Ascending aorta (tissue), 2 donors: ENCODE measurements at regions not wholly inside any gene's neighbourhood (a gene's known extent, or its start where the extent isn't known, plus 50 kb on each side); places are given as distances from the start of the nearest gene placed in this dataset.
A peak's percentile ranks its signal among the peaks of the same experiment; 100 is the strongest.
"Not testable (repeated sequence)": the region's sequence is repeated elsewhere in the genome, so short reads cannot be mapped to it uniquely, and the experiment has no call there.

ENCODE experiments used
- DNase-seq, 2 donors: peaks; one replicate each; pipeline ENCODE4 v3.0.0-alpha.2; 2019; ENCODE audit warnings: low spot score in 2 of 2
- H3K27ac ChIP-seq, 2 donors: fragments of 200-600 bp; sonication (generic); one replicate each; pipeline ENCODE4 v1.5.1; 2016 to 2017; ENCODE audit warnings: mild to moderate bottlenecking in 1 of 2
- H3K27me3 ChIP-seq: fragments of 200-600 bp; sonication (generic); one replicate; pipeline ENCODE4 v1.5.1; 2017
- H3K36me3 ChIP-seq, 2 donors: fragments of 200-600 bp; sonication (generic); one replicate each; pipeline ENCODE4 v1.5.1; 2016
- H3K4me1 ChIP-seq, 2 donors: fragments of 200-600 bp; sonication (generic); one replicate each; pipeline ENCODE4 v1.5.1; 2016 to 2017; ENCODE audit warnings: mild to moderate bottlenecking in 1 of 2
- H3K4me3 ChIP-seq, 2 donors: fragments of 200-600 bp; sonication (generic); one replicate each; pipeline ENCODE4 v1.5.1; 2016 to 2017; ENCODE audit warnings: mild to moderate bottlenecking in 1 of 2
- H3K9me3 ChIP-seq, 2 donors: fragments of 200-600 bp; sonication (generic); one replicate each; pipeline ENCODE4 v1.5.1; 2016
- intact Hi-C: fragments of 100-400 bp; cut with DNase I; formaldehyde crosslinking; loops from one replicate; pipeline ENCODE4 v1.15.1; 2023
- TF ChIP-seq, protein P1 (sequence below), 3 experiments: fragments of 200-600 bp in 2 of 3; fragments of 450-650 bp in 1 of 3; sonication (generic) in 2 of 3; IDR thresholded peaks; one replicate each; pipeline ENCODE4 v1.5.1; 2016 to 2019; ENCODE audit warnings: antibody characterized with exemption in 3 of 3, mild to moderate bottlenecking in 1 of 3, moderate library complexity in 1 of 3

DNA sequence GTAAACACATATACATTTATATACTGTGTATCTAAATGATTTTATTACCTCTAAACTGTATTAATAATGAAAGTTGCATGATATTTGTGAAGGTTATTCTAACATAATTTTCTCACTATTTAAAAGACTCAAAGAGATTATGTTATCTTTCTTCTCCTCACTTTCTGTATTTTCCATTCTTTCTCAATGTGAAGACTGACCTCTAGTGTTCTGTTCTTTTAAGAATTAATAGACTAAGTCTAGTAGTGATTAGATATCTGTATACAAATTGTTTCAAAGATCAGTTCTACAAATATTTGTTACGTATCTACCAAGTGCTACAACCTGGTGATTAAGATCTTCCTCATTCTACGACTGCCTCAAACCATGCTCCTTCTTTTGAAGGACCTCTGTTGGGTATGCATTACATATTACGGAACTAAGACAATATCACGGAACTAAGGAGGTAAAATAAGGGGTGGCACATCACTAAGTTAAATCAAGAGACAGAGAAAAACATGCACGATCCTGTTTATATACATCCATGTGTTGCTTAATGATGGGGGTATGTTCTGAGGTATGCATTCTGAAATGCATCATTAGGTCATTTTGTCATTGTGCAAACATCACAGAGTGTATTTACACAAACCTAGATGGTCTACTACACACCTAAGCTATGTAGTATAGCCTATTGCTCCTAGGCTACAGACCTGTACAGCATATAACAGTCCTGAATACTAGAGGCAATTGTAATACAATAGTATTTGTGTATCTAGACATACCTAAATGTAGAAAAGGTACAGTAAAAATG lies 161.5 kb upstream of the KBTBD8 start:
- H3K9me3 ChIP-seq: no peaks in the 10 kb centered on the region
- H3K4me3 ChIP-seq: no peak overlapping the region
- H3K27me3 ChIP-seq: no peaks in the 10 kb centered on the region
- no peak for DNase-seq
- H3K27ac ChIP-seq: no peak overlapping the region
- no peaks in the 10 kb centered on the region for H3K4me1 ChIP-seq
- TF ChIP-seq, protein P1, sequence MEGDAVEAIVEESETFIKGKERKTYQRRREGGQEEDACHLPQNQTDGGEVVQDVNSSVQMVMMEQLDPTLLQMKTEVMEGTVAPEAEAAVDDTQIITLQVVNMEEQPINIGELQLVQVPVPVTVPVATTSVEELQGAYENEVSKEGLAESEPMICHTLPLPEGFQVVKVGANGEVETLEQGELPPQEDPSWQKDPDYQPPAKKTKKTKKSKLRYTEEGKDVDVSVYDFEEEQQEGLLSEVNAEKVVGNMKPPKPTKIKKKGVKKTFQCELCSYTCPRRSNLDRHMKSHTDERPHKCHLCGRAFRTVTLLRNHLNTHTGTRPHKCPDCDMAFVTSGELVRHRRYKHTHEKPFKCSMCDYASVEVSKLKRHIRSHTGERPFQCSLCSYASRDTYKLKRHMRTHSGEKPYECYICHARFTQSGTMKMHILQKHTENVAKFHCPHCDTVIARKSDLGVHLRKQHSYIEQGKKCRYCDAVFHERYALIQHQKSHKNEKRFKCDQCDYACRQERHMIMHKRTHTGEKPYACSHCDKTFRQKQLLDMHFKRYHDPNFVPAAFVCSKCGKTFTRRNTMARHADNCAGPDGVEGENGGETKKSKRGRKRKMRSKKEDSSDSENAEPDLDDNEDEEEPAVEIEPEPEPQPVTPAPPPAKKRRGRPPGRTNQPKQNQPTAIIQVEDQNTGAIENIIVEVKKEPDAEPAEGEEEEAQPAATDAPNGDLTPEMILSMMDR (IDR thresholded peaks at IDR 0.05): peak in 1 of 3 experiments; percentile 15
- H3K36me3 ChIP-seq: no peaks in the 10 kb centered on the region
- intact Hi-C loops: no loop called here

DNA sequence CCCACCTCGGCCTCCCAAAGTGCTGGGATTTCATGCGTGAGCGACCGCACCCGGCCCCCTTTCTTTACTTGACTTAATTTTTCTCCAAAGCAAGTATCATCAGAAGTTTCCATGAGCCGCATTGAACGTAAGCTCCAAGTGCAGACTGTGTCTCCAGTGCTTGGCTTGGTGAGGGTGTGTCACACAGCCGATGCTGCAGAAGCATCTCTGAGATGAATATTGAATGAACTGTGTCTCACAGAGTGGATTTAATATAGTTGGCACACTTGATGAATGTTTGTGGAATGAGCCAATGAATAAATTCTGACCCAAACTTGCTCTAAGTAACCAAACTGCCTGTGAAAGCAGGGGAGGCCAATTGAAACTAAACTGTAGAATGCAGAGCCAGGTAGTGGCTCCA lies 159.4 kb upstream of the KBTBD8 start:
- intact Hi-C loops: no loop called here
- H3K9me3 ChIP-seq: no peaks in the 10 kb centered on the region
- DNase-seq: no peak

DNA sequence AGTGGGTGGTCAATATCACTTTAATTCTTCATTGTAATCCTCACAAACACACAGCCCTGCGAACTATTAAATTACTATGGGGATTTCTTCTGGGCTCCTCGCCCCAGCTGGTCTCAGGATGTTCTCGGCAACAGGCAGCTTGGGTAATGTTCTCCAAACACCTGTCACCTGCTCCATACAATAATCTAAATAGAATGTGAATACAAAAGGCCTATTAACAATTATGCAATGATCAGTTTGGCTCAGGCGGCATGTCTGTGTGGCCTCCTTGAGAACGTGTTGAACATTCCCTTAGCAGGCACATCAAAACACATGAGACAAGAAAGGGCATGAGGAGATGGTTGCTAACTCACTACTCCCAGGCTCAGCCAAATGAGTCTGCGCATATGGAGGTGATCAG lies 158.6 kb upstream of the KBTBD8 start:
- no peak for DNase-seq
- Histone ChIP-seq H3K27ac (no peak overlapping the region), H3K9me3 (no peaks in the 10 kb centered on the region), H3K4me1 (no peaks in the 10 kb centered on the region), H3K4me3 (no peak overlapping the region), H3K27me3 (no peaks in the 10 kb centered on the region), H3K36me3 (no peaks in the 10 kb centered on the region)
- TF ChIP-seq, protein P1 (IDR thresholded peaks at IDR 0.05): no peak
- intact Hi-C loops: no loop called here

More for the DNA sequence above, 159.4 kb upstream of the KBTBD8 start:
- TF ChIP-seq, protein P1 (IDR thresholded peaks at IDR 0.05): no peak
- no peak overlapping the region for H3K27ac ChIP-seq
- H3K4me3 ChIP-seq: no peak overlapping the region
- no peaks in the 10 kb centered on the region for H3K36me3 ChIP-seq
- H3K27me3 ChIP-seq: no peaks in the 10 kb centered on the region
- H3K4me1 ChIP-seq: no peaks in the 10 kb centered on the region

GRCh38 chr3:66842761-66843464 lies 155.2 kb upstream of the KBTBD8 start:
- H3K27ac ChIP-seq, H3K4me1 ChIP-seq, H3K4me3 ChIP-seq, intact Hi-C loops, H3K9me3 ChIP-seq, DNase-seq, H3K27me3 ChIP-seq, H3K36me3 ChIP-seq: not testable (repeated sequence)

- TF ChIP-seq, protein P1 (IDR thresholded peaks at IDR 0.05): no peak
- H3K4me1 ChIP-seq: no peaks in the 10 kb centered on the region
- H3K9me3 ChIP-seq: no peaks in the 10 kb centered on the region
- H3K36me3 ChIP-seq: no peaks in the 10 kb centered on the region
- H3K27me3 ChIP-seq: no peaks in the 10 kb centered on the region
- no peak overlapping the region for H3K4me3 ChIP-seq
- intact Hi-C loops: no loop called here
- DNase-seq: no peak
- H3K27ac ChIP-seq: no peak overlapping the region
These were observed 146.1 kb upstream of the KBTBD8 start for GRCh38 chr3:66851894-66852613.
